Skeletal muscle cell (primary cell): ENCODE measurements at regions not wholly inside any gene's neighbourhood (a gene's known extent, or its start where the extent isn't known, plus 50 kb on each side); places are given as distances from the start of the nearest gene placed in this dataset.

Experiments
- DNase-seq: peaks from one replicate; pipeline ENCODE4 v3.0.0-alpha.2; 2010; ENCODE audit warnings: low read depth
- H3K4me3 ChIP-seq: 2 replicates; pipeline ENCODE4 v1.5.1; 2011; ENCODE audit warnings: low read depth, mild to moderate bottlenecking, control low read depth, low read length, moderate library complexity

DNA sequence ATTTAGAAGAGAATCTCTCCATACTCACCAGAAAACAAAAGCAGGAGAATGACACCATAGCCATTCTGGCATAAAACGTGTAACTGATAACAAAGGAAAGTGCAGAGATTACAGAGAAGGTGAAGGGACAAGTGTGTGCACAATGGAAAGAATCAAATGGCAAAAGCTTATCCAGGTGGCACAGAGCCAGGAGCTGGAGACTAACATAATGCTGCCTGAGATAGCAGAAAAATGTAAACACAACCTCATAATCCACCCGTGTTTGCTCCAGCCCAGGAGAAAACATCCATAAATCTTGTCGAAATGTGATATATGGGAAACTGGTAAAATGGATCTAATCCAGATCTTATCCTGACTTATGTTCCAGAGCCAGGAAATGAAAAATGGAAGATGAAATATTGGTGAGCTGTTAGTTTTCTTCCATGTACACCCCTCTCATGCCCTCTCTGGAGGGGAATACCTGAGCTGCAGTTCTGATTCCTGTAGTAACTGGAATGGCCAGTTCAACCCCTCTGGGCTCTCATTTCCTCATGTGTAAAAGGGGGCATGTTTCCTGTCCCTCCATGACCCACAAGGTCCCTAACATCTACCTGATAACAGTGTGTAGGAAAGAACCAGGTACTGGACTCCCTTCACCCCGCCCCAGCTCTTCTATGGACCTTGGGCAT lies 212.3 kb upstream of the DAPK1 start:
- no peak overlapping the region for H3K4me3 ChIP-seq
- no peak for DNase-seq

DNA sequence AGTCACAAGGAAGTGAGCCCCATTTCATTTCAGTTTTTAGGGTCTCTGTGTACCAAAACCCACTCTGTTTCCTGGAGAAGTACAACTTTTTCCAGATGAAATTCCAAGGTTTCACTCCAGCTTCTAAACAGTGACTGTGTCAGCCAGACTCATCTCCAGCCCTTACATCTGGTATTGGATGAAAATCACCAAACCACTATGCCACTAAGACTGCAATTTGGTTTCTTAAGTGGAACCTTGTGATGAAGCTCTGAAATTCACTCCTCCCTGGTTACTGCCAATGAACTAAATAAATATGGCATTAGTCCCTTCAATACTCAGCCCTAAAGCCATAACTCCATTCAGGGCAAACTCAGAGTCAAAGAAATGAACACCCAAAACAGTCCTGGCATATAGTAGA lies 211.2 kb upstream of the DAPK1 start:
- H3K4me3 ChIP-seq: no peak overlapping the region
- no peak for DNase-seq

DNA sequence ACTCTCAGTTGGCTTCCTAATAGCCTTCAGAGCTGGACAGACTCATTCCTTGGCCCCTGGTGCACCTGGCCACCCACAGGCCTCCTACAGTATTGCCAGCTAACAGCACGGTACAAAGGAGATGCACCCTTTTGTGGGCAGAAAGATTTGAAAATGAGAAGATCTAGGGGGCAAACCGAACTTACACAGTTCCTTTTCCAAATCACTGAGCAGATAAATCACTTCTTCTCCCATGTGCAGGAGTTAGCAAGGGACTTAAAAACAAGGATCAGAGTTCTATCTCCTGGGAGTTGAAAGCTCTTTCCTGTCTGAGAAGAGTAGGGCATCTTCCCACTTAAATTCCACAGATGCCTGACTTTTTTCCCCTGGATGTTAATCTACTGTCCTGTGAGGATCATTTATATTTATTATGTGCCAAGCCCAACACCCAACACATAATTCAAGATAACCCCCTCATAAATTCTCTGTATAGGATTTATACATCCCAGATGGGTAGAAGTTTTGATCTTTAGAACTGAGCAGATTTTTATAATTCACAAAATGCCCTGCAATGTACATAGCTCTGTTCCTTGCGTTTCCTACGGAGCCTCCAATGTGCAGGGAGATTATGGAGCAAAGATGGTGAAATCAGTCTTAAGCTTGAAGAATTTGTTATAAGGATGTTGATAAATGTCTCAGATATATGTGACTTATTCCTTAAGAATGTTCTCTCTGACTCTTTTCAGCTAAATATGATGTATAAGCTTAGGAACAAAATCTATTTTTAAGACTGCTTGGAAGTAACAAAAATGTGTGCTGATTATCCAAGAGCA lies 207.2 kb upstream of the DAPK1 start:
- peak; percentile 83 for DNase-seq

DNA sequence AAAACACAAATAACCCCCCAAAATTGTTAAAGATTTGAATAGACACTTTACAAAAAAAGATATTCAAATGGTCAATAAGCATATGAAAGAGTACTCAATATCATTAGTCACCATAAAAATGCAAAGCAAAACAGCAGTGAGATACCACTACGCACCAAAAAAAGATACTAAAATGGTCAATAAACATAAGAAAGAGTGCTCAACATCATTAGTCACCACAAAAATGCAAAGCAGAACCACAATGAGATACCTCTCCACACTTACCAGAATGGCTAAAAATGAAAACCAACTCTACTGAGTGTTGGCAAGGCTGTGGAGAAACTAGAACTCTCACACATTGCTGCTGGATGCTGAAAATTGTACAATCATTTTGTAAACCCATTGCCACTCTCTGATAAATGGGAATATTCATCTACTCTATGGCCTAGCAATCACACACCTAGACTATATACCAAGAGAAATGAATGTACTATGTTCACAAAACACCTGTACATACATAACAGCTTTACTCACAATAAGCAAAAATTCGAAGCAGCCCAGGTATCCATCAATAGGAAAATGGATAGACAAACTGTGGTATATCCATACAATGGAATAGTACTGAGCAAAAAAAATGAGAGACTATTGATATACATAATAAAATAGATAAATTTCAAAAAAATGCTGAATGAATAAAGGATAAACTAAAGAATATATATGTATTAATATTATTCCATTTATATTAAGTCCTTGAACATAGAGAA lies 205.0 kb upstream of the DAPK1 start:
- DNase-seq: peak; percentile 31
- no peak overlapping the region for H3K4me3 ChIP-seq

More for the DNA sequence above, 207.2 kb upstream of the DAPK1 start:
- H3K4me3 ChIP-seq: no peak overlapping the region

DNA sequence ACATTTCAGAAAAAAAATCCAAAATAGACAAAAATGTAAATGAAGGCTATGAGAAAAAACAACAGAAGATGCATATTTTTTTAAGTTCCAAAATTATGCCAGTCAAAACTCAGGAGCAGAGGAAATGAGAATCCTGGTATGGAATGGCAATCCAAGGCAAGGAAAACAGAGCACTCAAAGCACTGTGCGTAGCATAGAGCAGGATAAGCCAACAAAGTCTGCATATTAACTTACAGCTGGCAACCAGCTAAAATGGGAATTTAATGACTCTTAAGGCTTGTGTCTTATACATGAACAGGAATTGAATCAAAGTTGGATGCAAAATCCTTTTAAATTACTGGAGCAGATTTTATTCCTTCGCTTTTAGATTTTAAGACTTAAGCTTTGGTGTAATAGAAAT lies 203.5 kb upstream of the DAPK1 start:
- DNase-seq: no peak
- no peak overlapping the region for H3K4me3 ChIP-seq

DNA sequence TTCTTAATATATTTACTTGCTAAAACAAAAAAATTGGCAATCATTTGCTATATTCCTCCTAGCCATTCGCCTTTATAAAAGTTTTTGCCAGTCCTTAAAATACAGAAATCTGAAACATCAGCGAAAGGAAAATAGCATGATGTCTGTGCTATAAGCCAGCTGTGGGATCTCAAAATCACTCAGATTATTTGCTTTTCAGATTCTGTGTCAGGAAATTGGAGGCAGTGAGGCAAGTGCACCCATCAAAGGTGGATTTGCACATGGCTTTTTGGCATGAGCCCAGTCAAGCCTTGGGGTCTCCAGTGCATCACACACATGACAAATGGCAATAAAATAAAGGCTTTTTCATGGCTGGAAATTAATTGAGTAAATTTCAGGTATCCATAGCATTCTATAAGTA lies 196.8 kb upstream of the DAPK1 start:
- H3K4me3 ChIP-seq: no peak overlapping the region
- no peak for DNase-seq

DNA sequence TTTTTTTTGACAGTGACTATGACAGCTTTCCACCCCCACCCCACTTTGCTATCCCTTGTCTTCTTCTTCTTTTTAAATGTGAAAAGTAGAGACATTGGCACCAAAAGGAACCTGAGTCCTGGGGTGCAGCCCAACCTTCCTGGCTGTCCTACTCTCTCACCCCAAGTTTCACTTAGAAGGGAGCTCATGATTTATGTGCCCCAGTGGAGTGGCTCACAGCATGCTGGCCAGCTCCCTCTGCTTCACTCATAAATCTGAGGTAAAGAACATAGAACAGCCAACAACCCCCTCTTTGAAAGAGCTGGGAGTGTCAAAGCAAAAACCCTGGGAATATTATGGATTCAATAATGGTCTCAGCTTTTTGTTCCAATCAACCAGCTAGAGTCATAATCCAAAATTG lies 196.3 kb upstream of the DAPK1 start:
- no peak for DNase-seq
- H3K4me3 ChIP-seq: no peak overlapping the region

DNA sequence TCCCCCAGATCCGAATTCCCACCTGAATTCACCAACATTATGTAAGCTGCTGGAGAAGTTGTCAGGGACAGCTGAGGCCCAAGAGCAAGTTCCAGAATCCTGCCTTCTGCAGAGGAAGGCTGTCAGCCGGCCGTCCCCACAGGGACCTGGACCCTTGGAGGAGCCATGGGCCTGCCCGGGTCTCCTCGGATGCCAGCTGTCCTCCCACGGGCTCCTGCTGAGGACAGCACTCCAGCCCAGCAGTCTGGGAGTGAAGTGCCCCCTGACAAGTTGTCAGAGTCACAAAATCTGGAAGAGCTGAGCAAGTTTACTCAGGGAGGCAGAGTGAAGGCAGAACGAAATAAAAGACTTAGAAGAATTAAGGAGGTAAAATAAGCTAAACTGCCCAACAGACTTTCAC lies 192.5 kb upstream of the DAPK1 start:
- no peak for DNase-seq
- no peak overlapping the region for H3K4me3 ChIP-seq

DNA sequence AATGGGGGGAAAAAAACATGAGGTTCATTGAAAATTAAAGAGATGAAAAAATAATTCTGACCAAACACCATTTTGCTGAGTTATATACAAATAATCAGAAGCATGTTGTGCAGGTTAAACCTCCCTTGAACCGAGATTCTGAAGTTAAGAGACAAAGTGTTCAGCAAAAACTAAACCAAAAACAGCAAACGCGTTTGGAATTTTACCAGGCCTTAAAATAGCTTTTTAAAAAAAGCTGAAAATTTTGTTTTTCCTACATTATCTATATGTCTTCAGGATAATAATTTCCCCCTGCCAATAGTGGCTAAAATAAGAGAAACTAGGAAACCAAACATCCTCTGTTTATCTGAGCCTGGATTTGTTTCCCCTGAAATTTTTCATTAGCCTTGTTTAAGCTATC lies 191.7 kb upstream of the DAPK1 start:
- no peak for DNase-seq
- no peak overlapping the region for H3K4me3 ChIP-seq

DNA sequence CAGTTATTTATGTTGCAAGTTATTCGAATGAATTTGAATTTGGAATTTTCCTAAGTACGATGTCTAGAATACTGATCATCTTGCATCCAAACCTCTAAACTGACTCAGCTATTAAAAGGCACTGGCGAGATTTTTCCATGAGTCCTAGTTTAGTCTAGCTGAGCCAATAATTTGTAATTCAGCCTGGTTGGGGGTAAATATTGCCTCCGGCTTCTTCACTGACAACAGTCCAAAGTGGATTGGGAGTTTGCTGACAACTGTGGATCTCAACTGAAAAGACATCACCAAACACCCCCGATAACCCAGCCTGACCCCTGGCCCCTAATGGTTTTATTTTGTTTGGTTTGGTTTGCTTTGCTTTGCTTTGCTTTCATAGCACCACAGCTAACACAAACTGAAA lies 189.8 kb upstream of the DAPK1 start:
- DNase-seq: no peak
- H3K4me3 ChIP-seq: no peak overlapping the region

DNA sequence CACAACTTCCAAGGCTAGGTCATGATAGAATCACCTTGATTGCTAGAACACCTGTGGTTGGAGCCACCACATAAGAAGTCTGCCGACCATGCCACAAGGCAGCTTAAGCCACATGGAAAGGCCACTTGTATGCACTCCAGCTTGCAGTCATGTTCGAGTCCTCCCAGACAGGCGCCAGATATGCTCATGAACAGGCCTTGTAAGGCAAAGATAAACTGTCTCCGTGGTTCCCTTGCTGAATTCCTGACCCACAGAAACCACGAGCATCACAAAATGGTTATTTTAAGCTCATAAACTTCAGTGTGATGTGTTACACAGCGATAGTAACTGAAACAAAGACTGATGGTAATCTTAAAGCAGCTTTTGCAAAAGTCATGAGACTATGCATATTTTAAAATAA lies 188.4 kb upstream of the DAPK1 start:
- no peak overlapping the region for H3K4me3 ChIP-seq
- DNase-seq: no peak

DNA sequence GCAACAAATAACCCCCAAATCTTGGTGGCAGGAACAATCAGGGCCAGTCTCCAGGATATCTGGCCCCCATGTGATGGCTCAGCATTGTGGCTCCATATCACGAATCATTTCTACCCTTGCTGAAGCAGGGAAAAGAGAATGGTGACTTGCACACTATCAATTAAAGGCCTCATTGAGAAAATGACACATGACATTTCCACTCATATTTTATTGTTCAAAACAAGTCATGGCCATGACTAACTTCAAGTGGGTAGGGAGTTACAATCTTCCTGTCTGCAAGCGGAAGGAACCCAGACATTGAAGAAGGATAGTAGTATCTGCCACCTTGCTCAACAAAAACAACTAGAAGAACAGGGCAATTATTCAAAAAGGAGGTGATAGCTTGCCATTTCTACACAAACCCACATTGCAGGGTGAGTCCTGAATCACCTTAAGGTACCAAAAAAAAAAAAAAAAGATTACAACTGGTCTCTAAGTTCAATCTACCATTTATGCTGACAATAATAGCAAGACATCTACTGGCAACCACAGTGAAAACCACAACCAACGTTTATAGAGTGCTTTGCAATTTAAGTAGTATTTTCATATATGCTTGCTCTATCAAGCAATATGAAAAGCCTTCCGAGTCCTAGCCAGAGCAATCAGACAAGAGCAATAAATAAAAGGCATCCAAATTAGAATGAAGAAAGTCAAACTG lies 186.7 kb upstream of the DAPK1 start:
- H3K4me3 ChIP-seq: no peak overlapping the region
- no peak for DNase-seq

DNA sequence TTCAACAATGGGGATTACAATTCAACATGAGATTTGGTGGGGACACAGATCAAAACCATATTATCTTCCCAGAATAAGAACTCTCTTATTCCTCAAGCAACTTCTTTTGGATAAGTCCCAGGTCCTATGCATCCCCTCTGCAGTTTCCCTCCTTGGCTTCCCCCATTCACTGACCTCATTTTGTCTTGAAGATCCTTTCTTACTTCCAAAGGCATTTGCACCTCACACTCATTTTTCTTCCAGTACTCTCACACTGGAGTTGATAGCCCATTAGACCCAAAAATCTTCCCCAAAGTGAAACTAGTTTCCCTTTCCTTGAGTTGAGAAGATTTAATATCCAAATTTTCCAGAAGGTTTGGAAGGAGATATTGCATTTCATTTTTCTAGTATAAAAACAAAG lies 178.0 kb upstream of the DAPK1 start:
- DNase-seq: no peak
- H3K4me3 ChIP-seq: no peak overlapping the region

DNA sequence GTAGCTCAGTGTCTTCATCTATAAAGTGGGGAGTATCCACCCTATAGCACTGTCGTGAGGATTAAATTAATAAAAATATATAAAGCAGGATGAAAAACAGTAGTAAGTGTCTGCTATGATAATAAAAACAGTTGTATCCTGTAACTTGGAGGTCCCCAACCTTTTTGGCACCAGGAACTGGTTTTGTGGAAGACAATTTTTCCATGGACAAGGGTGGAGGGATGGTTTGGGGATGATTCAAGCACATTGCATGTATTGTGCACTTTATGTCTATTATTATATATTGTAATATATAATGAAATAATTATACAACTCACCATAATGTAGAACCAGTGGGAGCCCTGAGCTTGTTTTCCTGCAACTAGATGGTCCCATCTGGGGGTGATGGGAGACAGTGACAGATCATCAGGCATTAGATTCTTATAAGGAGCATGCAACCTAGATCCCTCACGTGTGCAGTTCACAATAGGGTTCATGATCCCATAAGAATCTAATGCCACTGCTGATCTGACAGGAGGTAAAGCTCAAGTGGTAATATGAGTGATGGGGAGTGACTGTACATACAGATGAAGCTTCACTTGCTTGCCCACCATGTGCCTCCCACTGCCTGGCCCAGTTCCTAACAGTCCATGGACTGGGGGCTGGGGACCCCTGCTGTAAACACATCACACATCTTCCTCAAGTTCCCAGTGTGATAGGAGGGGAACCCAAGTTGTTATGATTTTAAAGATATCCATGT lies 177.4 kb upstream of the DAPK1 start:
- no peak for DNase-seq
- no peak overlapping the region for H3K4me3 ChIP-seq

DNA sequence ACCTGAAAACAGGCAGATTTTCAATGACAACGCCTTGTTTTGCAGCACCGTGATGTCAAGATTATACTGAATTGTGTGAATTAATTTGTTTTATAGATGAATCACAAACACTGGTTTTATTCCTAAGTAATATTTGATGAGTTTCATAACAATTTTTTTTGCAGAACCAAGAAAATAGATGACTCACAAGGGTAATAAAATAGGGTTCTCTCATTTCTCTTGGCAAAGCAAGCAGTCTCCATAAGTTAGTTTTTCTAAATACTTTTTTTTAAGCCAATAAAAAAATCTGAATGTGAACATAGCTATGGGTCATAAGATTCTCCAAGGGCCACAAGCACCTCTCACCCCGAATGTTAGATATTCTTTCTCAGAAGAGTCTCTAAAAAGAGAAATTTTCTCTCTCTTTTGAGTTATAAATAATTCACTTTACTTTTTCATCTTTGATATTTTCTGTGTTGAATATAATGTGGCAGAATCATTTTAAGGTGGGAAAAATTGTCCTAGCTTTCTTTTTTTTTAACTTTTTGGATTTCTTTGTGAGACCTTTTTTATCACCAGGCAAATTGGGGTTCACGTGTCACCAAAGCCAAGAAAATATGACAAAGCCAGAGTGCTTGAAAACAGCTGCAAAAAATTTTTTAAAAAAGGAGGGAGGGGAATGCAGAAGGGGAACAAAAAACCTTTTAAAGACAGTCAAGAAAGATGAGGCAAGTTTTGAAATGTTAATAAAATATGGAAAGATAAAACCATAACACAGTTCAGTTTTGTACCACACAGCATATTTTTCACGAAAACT lies 174.6 kb upstream of the DAPK1 start:
- no peak overlapping the region for H3K4me3 ChIP-seq
- peak; percentile 34 for DNase-seq

DNA sequence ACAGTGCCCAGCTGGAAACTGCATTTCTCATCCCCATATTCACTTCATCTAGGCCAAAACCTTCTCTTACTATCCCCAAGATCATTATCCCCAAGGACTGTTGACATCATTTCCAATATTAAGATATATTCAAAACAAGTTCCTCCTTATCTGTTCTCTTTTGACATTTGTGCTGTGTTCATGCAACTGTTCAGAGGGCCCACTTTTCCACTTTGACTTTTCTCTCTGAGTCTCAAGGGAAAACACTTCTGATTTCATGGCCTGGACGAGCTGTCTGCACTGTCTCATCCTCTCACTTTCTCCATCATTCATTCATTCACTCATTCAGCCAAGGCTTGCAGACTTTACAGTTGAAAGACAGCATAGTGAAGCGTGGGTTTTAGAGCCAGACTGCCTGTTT lies 173.7 kb upstream of the DAPK1 start:
- no peak for DNase-seq
- H3K4me3 ChIP-seq: no peak overlapping the region

DNA sequence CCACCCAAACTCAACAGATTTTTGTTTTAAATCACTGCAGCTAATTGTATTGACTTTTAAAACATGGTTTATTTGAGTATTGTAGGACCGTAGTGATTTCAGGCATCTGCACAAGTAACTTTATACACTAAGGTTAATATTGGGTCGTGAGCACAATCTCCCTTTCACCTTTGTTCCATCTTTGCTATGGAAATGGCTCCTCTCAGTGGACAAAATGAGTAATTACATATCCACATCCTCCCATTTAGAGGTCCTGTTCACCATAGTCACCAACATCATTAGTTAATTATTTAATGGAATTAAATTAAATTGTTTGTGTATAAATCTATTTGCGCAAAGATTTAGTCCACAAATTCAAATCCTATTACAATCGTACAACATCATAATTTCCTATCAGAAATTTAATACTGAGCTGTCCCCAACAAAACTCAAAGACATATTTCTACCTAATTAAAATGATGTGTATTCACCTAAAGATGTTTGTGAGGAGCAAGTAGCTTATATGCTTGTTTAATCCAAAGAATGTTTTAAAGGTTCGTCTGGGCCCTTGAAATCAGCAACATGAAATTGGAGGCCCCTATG lies 173.0 kb upstream of the DAPK1 start:
- H3K4me3 ChIP-seq: no peak overlapping the region
- peak; percentile 21 for DNase-seq

DNA sequence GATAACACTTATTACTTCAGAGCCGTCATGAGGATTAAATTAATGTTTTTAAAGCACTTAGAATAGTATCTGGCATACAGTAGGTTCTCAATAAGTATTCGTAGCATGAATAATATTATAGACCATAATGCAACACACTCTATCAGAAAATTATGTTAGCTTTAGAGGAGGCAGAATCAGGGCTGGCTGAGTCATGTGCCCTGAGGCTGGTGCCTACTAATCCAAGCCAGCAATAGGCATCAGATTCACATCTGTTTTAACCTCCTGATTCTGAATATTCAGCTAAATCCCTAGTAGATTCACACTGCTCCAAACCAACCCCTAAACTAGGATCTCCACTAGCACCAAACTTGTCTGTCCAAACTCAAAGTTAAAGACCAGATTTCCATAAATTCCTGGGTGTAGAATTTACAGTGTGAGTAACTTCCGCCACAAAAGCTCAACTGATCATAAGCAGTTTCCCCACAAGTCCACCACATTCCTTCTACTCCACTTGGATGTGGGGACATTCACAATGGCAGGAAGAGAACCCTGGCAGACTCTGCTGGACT lies 170.0 kb upstream of the DAPK1 start:
- DNase-seq: no peak

More for the DNA sequence above, 170.0 kb upstream of the DAPK1 start:
- H3K4me3 ChIP-seq: no peak overlapping the region
